ENCODE measurements at regions not wholly inside any gene's neighbourhood (a gene's known extent, or its start where the extent isn't known, plus 50 kb on each side); places are given as distances from the start of the nearest gene placed in this dataset.
"Not testable (repeated sequence)": the region's sequence is repeated elsewhere in the genome, so short reads cannot be mapped to it uniquely, and the experiment has no call there.

DNA sequence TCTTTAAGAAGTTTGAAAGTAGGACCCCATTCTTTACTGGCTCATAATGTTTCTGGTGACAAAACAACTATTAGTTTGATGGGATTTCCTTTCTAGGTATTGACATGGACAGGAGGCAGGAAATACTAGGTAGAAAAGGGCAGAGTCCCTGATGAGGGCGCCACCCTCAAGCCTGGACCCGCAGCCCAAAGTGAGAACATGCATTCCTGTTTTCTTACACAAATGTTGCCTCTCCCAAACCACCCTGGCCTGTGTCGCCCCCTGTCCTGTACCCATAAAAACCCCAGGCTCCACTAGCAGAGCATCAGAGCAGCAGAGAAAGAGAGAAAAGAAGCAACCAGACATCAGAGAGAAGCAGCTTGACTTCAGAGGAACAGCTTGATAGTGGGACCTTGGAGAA is 1055.2 kb upstream of the POT1 start:
- no peak for DNase-seq (ENCODE audit: low spot score)

- DNase-seq (ENCODE audit: low spot score): no peak
These were observed 1042.0 kb upstream of the POT1 start for GRCh38 chr7:125971656-125972055.

DNA sequence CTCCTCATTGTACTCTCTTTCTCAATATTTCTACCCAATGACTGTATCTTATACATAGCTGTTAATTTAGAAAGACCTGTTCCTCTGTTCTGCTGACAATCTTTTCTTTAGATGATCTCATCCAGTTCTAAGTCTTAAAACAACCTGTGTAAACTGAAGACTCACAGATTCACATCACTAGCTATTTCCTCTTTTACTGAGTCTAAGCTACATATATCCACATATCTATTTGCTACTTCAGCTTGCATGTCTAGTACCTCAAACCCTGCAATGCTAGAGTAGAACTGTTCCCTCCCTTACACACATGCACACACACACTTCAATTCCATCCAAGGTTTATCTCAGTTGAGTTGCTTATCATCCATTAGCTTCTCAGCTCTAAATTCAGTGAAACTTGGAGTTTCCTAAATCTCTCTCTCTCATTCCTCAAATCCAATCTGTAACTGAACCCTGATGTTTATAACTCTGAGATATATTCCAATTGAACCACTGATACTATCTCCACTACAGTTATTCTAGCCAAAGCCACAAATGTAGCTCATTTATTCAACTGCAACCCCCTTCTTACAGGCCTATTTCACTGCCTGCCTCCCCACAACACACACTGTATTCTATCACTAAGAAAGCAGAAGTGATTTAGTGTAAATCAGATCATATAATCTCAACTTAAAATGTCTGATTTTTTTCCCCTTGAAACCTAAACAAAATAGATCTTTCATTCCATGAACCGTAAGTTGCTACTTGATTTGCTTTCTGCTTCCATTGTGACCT is 1036.8 kb upstream of the POT1 start:
- DNase-seq (ENCODE audit: low spot score): no peak

DNA sequence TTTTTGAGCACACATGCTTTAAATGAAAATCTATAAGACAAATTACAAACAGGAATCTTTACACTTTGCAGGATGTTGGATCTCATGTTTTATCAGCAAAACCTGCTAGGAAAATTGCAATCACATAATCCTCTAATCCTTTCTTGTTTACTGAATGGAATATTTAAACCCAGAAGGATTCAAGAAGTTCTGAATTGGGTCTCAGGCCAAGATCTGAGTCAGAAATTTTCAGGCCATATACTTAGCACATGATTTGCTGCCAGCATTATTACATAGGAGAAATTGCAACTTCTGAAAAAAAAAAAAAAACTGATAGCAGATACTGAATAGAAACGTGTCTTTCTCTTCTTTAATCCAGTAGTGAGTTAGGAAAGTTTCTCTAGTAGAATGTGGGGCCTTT is 1005.3 kb upstream of the POT1 start:
- DNase-seq (ENCODE audit: low spot score): no peak

GRCh38 chr7:125934539-125934938 is 1004.9 kb upstream of the POT1 start:
- DNase-seq (ENCODE audit: low spot score): no peak

GRCh38 chr7:125930848-125931247 is 1001.2 kb upstream of the POT1 start:
- DNase-seq (ENCODE audit: low spot score): no peak

- DNase-seq (ENCODE audit: low spot score): no peak
These were observed 997.9 kb upstream of the POT1 start for GRCh38 chr7:125927556-125927955.

DNA sequence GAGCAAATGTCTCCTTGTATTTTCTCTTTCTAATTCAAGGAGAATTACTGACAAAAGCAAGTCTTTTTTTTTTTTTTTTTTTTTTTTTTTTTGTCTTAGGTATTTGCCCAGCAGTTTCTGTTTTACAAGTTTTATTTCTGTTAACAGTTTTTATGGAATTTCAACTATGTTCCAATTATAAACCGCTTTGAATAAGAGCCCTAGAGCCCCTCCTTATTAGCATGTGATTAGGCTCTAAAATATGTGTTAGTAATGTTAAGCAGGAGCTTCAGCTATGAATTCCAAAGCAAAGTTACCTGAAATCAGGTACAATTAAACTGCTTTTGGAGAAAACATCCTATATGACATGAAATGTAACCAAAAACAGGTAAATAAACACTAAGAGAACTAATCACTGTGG is 997.0 kb upstream of the POT1 start:
- no peak for DNase-seq (ENCODE audit: low spot score)

DNA sequence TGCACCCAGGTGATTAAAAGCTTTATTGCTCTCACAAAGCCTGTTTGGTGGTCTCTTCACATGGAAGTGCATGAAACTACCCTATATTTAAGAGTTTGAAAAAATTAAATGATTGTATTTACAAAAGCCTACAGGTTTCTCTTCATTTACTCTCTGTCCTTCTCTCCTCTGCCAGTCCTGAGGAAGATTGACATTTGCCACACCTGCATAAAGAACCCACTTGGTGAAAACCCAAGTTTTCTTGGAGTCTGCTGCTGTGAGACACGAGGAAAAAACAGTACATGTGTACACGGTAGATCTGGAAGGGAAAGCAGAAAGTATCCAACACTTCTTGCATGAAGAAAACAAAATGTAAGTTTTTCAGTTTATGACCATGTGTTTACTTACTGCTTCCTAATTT is 994.4 kb upstream of the POT1 start:
- DNase-seq (ENCODE audit: low spot score): no peak

DNA sequence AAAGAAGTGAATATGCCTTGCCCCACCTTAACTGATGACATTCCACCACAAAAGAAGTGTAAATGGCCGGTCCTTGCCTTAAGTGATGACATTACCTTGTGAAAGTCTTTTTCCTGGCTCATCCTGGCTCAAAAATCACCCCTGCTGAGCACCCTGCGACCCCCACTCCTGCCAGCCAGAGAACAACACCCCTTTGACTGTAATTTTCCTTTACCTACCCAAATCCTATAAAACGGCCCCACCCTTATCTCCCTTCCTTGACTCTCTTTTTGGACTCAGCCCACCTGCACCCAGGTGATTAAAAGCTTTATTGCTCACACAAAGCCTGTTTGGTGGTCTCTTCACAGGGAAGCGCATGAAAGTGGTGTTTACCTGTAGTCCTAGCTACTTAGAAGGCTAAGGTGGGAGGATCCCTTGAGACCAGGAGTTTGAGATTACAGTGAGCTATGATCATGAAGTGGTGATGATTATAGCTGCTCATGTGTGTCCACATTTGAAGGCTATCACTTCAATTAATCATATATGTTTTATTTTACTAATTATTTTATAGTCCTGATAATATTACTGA is 985.8 kb upstream of the POT1 start:
- not testable (repeated sequence) for DNase-seq (ENCODE audit: low spot score)

DNA sequence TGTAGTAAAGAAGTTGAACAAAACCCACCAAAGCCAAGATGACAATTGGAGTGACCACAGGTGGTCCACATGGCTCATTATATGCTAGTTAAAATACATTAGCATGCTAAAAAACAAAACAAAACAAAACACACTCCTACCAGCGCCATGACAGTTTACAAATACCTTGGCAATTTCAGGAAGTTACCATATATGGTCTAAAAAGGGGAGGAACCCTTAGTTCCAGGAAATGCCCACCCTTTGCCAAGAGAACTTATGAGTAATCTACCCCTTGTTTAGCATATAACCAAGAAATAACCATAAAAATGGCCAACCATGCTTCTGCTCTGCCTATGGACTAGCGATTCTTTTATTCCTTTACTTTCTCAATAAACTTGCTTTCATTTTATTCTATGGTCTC is 979.1 kb upstream of the POT1 start:
- no peak for DNase-seq (ENCODE audit: low spot score)

GRCh38 chr7:125899577-125899976 is 970.0 kb upstream of the POT1 start:
- no peak for DNase-seq (ENCODE audit: low spot score)

DNA sequence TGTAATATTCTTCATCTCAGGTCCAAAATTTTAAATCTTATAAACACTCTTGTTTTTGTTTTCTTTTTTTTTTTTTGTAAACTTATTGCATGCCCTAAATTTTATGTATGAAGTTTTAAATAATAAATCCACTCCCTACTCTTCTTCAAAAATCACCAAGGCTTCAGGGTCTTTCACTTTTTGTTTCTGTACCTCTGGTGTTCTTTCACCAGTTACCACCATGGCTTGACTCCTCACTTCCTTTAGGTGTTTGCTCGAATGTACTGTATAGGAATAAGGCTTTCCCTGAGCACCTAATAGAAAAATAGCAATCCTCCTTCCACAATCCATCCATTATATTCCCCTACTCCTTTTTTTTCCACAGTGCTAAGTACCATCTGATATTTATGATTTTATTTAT is 962.8 kb upstream of the POT1 start:
- no peak for DNase-seq (ENCODE audit: low spot score)

GRCh38 chr7:125878988-125879387 is 949.4 kb upstream of the POT1 start:
- no peak for DNase-seq (ENCODE audit: low spot score)

DNA sequence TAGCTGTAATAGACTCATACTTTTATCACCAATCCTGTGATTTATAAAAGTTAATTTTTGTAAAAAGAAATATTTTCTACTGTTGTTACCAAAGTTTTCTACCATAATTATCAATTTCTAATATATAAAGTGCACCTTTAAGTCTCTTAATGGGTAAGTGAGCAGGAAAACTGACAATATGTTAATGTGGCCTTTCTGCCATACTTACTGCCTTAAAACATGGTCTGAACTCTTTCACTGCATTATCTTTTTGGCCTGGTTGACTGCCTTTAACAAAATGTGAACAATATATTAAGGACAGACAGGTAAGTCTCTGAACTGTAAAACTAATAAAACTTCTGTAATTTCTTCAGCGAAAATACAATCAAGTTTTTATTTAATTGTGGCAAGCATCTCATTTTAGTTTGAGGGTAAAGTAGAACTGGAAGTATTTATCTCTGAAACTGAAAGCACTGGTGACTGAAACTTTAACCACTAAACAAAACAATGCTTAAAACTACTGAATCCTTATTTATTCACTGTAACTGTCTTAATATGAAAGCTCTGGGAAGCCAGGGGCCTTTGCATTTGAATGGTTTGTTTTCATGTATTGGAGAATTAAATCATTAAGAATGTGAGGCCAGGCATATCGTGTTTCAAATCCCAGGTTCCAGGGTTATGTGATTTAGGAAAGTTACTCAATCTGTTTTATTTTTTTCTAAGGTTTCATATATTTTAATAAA is 948.8 kb upstream of the POT1 start:
- no peak for DNase-seq (ENCODE audit: low spot score)

DNA sequence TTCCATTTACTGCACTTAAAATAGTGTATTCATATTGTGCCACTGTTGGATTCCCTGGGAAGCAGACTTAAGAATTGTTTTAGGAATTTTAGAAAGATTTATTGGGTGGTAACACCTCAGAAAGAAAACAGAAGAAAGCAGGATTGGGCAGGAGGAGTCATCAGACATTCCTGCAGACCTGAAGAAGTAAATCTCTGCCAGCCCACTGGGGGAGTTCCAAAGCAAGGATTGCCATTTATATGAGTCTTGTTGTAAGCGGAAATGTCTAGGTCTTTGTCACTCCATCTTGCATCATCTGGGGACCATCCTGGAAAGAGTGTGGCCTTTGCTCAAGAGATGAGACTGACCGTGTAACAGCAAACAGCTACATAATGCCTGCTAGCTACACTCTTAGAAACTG is 947.6 kb upstream of the POT1 start:
- DNase-seq (ENCODE audit: low spot score): no peak

DNA sequence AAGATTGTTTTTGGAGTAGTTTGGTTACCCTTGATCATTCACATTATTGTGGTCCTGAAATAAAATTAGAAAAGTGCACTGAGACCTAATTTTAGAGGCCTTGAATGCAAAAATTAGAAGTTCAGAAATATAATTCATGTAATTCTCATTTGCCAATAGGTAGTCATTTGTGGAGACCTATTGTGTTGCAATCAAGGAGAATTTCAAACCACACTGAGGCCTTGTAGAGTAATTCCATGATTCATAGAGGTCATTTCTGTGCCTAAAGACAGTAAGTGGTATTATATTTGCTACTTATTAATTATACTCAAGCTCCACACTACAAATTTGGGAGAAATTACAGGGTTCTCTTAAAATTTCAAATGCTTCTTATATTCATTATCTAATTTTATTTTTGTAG is 946.8 kb upstream of the POT1 start:
- DNase-seq (ENCODE audit: low spot score): no peak

DNA sequence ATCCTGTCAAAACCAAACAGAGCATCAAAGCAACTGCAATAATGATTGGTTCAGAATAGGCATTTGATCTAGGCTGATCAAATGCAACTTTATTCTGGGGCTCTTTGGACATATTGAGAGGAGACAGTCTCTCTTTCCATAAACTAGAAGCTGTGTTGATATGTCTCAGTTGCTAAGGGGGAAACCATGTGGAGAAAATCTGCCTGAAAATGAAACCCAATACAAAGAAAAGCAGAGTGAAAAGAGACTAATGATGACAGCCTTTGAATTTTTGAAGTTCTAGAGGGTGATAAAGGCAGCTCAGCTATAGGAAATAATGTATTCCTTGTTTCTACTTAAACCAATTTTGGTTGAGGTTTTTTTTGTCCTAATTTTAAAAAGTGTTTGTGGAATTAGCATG is 941.8 kb upstream of the POT1 start:
- DNase-seq (ENCODE audit: low spot score): no peak

- no peak for DNase-seq (ENCODE audit: low spot score)
These were observed 928.0 kb upstream of the POT1 start for GRCh38 chr7:125857606-125858005.

DNA sequence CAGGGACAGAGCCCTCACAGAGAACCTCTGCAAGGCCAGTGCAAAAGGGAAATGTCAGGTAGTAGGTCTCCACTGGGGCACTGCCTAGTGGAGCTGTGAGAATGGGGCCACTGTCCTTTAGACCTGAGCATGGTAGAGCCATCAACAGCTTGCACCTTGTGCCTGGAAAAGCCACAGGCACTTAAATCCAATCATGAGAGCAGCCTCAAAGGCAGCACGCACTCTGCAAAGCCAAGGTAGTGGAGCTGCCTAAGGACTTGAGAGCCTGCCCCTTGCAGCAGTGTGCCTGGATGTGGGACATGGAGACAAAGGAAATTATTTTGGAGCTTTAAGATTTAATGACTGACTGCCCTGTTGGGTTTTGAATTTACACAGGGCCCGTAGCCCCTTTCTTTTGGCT is 918.5 kb upstream of the POT1 start:
- no peak for DNase-seq (ENCODE audit: low spot score)

DNA sequence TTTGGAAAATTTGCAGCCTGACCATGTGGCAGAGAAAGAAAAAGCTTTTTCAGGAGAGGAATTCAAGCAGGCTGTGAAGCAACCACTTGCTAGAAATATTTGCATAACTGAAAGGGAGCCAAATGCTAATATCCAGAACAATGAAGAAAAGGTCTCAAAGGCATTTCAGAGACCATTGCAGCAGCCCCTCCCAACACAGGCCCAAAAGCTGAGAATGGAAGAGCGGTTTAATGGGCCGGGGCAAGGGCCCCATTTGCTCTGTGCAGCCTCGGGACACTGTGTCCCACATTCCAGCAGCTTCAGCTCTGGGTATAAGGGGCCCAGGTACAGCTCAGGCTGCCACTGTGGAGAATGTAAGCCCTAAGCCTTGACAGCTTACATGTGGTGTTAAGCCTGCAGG is 918.1 kb upstream of the POT1 start:
- DNase-seq (ENCODE audit: low spot score): no peak

- no peak for DNase-seq (ENCODE audit: low spot score)
These were observed 917.4 kb upstream of the POT1 start for GRCh38 chr7:125847055-125847454.

GRCh38 chr7:125845686-125846085 is 916.1 kb upstream of the POT1 start:
- no peak for DNase-seq (ENCODE audit: low spot score)

- DNase-seq (ENCODE audit: low spot score): no peak
These were observed 904.8 kb upstream of the POT1 start for GRCh38 chr7:125834421-125834820.
